ENCODE measurements at regions not wholly inside any gene's neighbourhood (a gene's known extent, or its start where the extent isn't known, plus 50 kb on each side); places are given as distances from the start of the nearest gene placed in this dataset.
A peak's percentile ranks its signal among the peaks of the same experiment; 100 is the strongest.
"Not testable (repeated sequence)": the region's sequence is repeated elsewhere in the genome, so short reads cannot be mapped to it uniquely, and the experiment has no call there.

DNA sequence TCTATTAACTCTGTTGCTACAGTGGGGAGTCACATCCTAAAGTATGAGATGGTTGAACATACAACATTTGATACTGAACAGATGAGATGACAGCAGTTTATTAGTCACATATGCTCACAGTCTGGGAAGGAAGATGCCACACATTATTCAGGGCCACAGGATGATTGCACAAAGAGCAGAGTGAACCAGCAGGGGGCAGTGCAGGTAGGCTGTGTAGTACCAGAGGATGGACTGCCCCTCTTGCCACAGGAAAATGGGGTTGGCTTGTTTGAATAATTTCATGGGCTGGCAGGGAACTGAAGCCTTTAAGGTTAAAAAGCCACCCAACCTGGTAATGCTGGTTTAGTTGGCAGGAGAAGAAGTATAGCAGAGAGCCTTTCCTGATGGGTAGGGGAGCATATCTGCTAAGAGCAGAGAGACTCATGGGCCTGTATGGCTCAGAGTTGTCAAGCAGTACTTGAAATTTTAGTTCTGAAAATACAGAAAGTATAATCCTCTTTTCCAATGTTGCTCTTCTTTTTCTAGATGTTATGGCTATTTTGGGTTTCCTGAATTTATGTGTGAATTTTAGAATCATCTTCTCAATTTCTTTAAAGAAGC lies 180.4 kb upstream of the B3GAT1 start:
- H3K36me3 ChIP-seq, result no peaks in the 10 kb centered on the region
- TF ChIP-seq, protein P1, sequence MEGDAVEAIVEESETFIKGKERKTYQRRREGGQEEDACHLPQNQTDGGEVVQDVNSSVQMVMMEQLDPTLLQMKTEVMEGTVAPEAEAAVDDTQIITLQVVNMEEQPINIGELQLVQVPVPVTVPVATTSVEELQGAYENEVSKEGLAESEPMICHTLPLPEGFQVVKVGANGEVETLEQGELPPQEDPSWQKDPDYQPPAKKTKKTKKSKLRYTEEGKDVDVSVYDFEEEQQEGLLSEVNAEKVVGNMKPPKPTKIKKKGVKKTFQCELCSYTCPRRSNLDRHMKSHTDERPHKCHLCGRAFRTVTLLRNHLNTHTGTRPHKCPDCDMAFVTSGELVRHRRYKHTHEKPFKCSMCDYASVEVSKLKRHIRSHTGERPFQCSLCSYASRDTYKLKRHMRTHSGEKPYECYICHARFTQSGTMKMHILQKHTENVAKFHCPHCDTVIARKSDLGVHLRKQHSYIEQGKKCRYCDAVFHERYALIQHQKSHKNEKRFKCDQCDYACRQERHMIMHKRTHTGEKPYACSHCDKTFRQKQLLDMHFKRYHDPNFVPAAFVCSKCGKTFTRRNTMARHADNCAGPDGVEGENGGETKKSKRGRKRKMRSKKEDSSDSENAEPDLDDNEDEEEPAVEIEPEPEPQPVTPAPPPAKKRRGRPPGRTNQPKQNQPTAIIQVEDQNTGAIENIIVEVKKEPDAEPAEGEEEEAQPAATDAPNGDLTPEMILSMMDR (IDR thresholded peaks at IDR 0.05), result peak; percentile 43
- H3K4me1 ChIP-seq, result no peaks in the 10 kb centered on the region
- H3K27ac ChIP-seq, result no peak overlapping the region
- DNase-seq, result peak; percentile 61
- intact Hi-C loops (cut with DNase I), result no loop called here
- H3K4me3 ChIP-seq, result no peak overlapping the region
- no peaks in the 10 kb centered on the region for H3K9me3 ChIP-seq
- H3K27me3 ChIP-seq, result peaks cover 9% of the 10 kb centered on the region
- ATAC-seq, result peak; percentile 79

DNA sequence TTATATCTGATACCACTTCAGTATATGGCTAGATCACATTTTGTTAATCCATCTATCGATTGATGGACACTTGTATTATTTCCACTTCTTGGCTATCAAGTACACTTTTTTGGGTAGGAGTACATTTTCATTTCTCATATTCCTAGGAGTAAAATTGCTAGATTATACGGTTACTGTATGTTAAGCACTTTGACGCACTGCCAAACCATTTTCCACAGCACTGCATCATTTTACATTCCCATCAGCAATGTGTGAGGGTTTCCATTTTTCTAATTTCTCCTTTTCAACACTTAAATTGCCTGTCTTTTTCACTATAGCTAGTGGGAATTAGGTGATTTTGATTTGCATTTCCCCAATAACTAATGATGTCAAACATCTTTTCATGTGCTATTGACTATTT lies 179.3 kb upstream of the B3GAT1 start:
- no peak overlapping the region for H3K27ac ChIP-seq

DNA sequence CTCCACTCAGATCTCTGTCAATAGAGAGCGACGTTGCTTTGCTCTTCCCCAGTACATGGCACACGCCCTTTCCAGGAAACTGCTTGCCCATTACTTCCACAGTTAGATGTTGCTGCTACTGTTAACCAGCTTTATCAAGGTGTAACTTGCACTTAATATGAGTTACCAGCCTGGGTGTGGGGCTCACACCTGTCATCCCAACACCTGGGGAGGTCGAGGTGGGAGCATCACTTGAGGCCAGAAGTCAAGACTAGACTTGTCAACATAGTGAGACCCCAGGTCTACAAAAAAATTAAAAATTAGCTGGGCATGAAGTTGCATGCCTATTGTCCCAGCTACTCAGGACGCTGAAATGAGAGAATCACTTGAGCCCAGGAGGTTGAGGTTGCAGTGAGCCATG lies 177.1 kb upstream of the B3GAT1 start:
- DNase-seq (no peak), ATAC-seq (no peak)
- intact Hi-C loops (cut with DNase I), result no loop called here
- H3K27me3 ChIP-seq, result peaks cover 9% of the 10 kb centered on the region
- TF ChIP-seq, protein P1 (IDR thresholded peaks at IDR 0.05), result no peak
- H3K4me1 ChIP-seq, result peaks cover 5% of the 10 kb centered on the region
- no peak overlapping the region for H3K27ac ChIP-seq
- no peaks in the 10 kb centered on the region for H3K9me3 ChIP-seq
- no peak overlapping the region for H3K4me3 ChIP-seq
- no peaks in the 10 kb centered on the region for H3K36me3 ChIP-seq

More for the DNA sequence above, 179.3 kb upstream of the B3GAT1 start:
- DNase-seq (no peak), ATAC-seq (no peak)
- TF ChIP-seq, protein P1 (IDR thresholded peaks at IDR 0.05), result no peak
- no peaks in the 10 kb centered on the region for H3K4me1 ChIP-seq
- intact Hi-C loops (cut with DNase I), result no loop called here
- H3K36me3 ChIP-seq, result no peaks in the 10 kb centered on the region
- H3K9me3 ChIP-seq, result no peaks in the 10 kb centered on the region
- no peak overlapping the region for H3K4me3 ChIP-seq
- peaks cover 9% of the 10 kb centered on the region for H3K27me3 ChIP-seq

DNA sequence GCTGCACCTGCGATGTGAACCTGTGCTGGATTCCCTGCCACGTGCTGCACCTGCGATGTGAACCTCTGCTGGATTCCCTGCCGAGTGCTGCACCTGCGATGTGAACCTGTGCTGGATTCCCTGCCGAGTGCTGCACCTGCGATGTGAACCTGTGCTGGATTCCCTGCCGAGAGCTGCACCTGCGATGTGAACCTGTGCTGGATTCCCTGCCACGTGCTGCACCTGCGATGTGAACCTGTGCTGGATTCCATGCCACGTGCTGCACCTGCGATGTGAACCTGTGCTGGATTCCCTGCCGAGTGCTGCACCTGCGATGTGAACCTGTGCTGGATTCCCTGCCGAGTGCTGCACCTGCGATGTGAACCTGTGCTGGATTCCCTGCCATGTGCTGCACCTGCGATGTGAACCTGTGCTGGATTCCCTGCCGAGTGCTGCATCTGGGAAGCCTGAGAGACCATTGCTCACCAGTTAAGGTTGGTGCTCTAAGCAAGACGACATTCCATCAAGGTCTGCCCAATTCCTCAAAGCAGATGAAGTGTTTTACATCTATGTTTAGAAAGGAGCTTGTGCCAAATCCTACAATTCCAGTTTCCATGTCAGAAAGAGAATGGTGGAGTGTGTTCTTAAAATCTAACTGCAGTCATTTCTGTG lies 176.5 kb upstream of the B3GAT1 start:
- H3K9me3 ChIP-seq; intact Hi-C loops (cut with DNase I); H3K4me3 ChIP-seq; H3K4me1 ChIP-seq; ATAC-seq; H3K27ac ChIP-seq; H3K36me3 ChIP-seq; H3K27me3 ChIP-seq: not testable (repeated sequence)
- peak; percentile 45 for DNase-seq

DNA sequence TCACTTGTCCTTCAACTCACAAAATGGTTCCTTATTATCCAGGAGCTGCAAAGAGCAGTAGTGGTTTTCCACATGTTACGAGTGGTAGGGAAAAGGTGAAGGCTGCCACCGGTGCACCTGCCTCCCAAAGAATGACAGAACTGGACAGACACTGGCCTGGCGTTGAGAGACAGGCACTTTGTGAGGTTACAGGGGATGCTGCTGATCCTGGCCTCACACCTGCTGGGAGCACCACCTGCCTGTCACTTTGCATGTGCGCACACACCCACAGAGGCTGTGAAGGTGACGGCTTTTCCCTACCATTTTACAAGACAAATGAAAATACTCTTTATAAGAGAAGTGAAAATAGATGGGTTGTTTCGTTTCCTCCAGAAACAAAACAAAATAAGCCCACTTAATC lies 175.3 kb upstream of the B3GAT1 start:
- TF ChIP-seq, protein P1 (IDR thresholded peaks at IDR 0.05), result no peak
- H3K27ac ChIP-seq, result no peak overlapping the region
- DNase-seq (no peak), ATAC-seq (no peak)
- no peak overlapping the region for H3K4me3 ChIP-seq
- H3K27me3 ChIP-seq, result peaks cover 9% of the 10 kb centered on the region
- peaks cover 14% of the 10 kb centered on the region for H3K4me1 ChIP-seq
- no peaks in the 10 kb centered on the region for H3K9me3 ChIP-seq
- no peaks in the 10 kb centered on the region for H3K36me3 ChIP-seq
- intact Hi-C loops (cut with DNase I), result no loop called here

DNA sequence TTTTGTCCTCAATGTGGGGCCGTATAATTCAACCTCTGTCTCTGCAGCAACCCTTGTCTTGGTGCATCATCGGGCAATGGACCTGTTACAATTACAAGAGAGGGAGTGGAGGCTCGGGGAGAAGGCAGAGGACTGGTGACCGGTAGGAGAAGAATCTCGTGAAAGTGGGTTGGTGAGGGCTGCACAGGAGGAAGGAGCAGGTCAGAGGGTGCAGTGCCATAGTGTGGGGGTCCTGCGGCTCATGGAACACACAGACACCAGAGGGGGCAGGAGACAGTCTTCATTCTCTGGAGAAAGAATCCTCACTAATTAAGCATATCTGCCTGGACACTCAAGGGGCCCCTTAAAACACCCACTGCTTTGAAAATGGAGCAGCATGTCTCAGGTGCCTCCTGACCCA lies 174.7 kb upstream of the B3GAT1 start:
- peaks cover 14% of the 10 kb centered on the region for H3K4me1 ChIP-seq
- TF ChIP-seq, protein P1 (IDR thresholded peaks at IDR 0.05), result no peak
- H3K4me3 ChIP-seq, result no peak overlapping the region
- DNase-seq (no peak), ATAC-seq (no peak)
- no peak overlapping the region for H3K27ac ChIP-seq
- intact Hi-C loops (cut with DNase I), result no loop called here
- no peaks in the 10 kb centered on the region for H3K36me3 ChIP-seq
- H3K27me3 ChIP-seq, result peaks cover 9% of the 10 kb centered on the region
- no peaks in the 10 kb centered on the region for H3K9me3 ChIP-seq

Data from upper lobe of right lung (tissue), 1 donor.